SIG-M5 (cell line): ENCODE measurements at regions not wholly inside any gene's neighbourhood (a gene's known extent, or its start where the extent isn't known, plus 50 kb on each side); places are given as distances from the start of the nearest gene placed in this dataset.

Source experiments
- DNase-seq: peaks from one replicate; lab custom pipeline; 2025; lab: John Stamatoyannopoulos, UW

GRCh38 chr18:78655921-78656320 is 323.7 kb upstream of the SALL3 start:
- DNase-seq: no peak

GRCh38 chr18:78656346-78656925 is 323.2 kb upstream of the SALL3 start:
- no peak for DNase-seq

GRCh38 chr18:78658531-78658930 is 321.1 kb upstream of the SALL3 start:
- no peak for DNase-seq

- DNase-seq: no peak
Observed at GRCh38 chr18:78659057-78659456, 320.6 kb upstream of the SALL3 start.

- DNase-seq: no peak
Observed at GRCh38 chr18:78659748-78660147, 319.9 kb upstream of the SALL3 start.

GRCh38 chr18:78660311-78660710 is 319.3 kb upstream of the SALL3 start:
- DNase-seq: no peak

GRCh38 chr18:78661316-78661715 is 318.3 kb upstream of the SALL3 start:
- no peak for DNase-seq

GRCh38 chr18:78662879-78663278 is 316.7 kb upstream of the SALL3 start:
- no peak for DNase-seq

GRCh38 chr18:78664048-78664447 is 315.6 kb upstream of the SALL3 start:
- DNase-seq: no peak

- no peak for DNase-seq
Observed at GRCh38 chr18:78664848-78665247, 314.8 kb upstream of the SALL3 start.

GRCh38 chr18:78665644-78666043 is 314.0 kb upstream of the SALL3 start:
- DNase-seq: no peak

GRCh38 chr18:78666666-78667335 is 312.8 kb upstream of the SALL3 start:
- DNase-seq: no peak

GRCh38 chr18:78670778-78671391 is 308.7 kb upstream of the SALL3 start:
- no peak for DNase-seq

- no peak for DNase-seq
Observed at GRCh38 chr18:78671551-78671950, 308.1 kb upstream of the SALL3 start.

- DNase-seq: no peak
Observed at GRCh38 chr18:78672862-78673446, 306.7 kb upstream of the SALL3 start.

- DNase-seq: no peak
Observed at GRCh38 chr18:78673516-78674321, 305.9 kb upstream of the SALL3 start.

GRCh38 chr18:78675231-78675630 is 304.4 kb upstream of the SALL3 start:
- no peak for DNase-seq

GRCh38 chr18:78676622-78677482 is 302.8 kb upstream of the SALL3 start:
- no peak for DNase-seq

GRCh38 chr18:78677483-78678317 is 301.9 kb upstream of the SALL3 start:
- no peak for DNase-seq

- no peak for DNase-seq
Observed at GRCh38 chr18:78678318-78678695, 301.3 kb upstream of the SALL3 start.

GRCh38 chr18:78679031-78679430 is 300.6 kb upstream of the SALL3 start:
- DNase-seq: no peak
